ENCODE measurements at regions not wholly inside any gene's neighbourhood (a gene's known extent, or its start where the extent isn't known, plus 50 kb on each side); places are given as distances from the start of the nearest gene placed in this dataset.

GRCh38 chr18:77862066-77862757, 612.6 kb downstream of the GALR1 start:
- no peak for DNase-seq

DNA sequence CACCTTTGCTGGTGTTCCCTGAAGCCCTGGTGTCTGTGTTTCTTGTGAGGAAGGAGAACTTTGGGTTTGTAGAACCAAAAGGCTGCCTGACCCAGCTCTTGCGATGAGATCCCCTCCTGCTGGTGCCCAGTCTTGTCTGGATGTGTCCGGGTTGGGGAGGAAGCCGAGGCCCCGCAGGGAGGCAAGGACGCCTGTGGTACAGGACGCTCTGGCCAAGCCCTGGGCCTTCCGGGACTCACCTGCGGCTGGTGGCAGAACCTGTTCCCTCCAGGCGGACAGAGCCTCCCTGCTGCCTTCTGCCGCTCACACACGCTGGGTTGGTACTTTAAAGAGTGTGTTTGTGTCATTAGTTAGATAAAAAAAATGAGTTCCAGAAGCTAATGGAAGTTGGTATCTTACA, 616.2 kb downstream of the GALR1 start:
- no peak for DNase-seq

GRCh38 chr18:77866351-77866750, 616.7 kb downstream of the GALR1 start:
- no peak for DNase-seq

DNA sequence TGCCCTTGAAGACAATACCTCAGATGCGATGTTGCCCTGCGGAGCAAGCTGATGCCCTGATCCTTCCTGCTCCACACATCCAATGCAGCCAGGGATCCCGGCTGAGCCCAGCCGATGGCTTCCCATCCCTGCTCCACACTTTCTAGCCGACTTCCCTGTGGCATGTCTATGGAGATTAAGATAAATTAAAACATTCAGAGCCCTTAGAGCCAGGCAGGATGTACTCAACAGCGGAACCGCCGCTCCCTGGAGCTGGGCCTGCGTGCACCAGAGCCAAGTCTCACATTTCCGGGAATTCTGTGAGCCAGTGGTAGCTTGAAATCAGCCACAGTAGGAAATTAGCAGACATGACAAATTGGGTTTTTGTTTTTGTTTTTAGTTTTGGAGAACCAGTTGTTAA, 620.6 kb downstream of the GALR1 start:
- DNase-seq, result no peak

DNA sequence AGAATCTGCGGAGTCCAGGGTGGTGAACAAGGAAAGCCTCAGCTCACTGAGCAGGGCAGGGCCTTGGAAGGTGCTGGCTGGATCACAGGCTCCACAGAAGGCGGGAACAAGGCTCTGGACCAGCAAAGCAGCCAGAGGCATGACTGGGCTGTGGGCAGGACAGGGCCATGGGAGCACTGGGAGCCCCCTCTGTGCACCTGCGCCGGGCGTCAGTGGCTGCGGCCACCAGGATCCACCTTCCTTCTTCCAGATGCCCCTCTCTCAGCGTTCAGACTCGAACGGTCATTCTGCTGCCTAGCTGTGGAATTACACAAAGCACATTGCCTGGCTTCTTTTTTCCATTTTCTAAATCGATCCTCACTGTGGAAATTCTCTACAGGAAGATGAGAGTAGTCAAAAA, 621.2 kb downstream of the GALR1 start:
- no peak for DNase-seq

- no peak for DNase-seq
Observed at GRCh38 chr18:77872166-77872565, 622.5 kb downstream of the GALR1 start.

DNA sequence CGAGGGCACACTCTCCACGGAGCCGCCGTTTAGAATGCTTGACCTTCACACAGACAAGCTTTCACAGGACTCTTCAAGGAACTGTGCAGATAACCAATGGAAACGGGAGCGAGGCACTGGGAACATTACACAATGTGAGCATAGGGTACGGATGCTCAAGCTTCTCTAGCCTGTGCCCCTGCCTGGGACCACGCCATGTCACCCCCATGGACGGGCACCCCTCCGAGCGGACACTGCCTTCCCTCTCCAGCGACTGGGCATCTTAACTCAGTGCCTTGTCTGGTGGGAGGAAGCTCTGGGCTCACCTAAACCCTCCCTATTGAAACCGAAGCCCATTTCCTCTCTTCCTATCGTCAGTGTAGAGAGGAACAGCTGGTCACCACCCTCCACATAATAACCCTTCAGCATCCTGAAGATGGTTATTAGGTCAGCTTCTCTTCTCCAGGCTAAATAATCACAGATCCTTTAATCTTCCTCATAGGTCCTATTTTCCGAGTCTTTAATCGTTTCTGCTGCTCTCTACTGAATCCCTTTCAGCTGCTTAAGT, 626.7 kb downstream of the GALR1 start:
- no peak for DNase-seq

DNA sequence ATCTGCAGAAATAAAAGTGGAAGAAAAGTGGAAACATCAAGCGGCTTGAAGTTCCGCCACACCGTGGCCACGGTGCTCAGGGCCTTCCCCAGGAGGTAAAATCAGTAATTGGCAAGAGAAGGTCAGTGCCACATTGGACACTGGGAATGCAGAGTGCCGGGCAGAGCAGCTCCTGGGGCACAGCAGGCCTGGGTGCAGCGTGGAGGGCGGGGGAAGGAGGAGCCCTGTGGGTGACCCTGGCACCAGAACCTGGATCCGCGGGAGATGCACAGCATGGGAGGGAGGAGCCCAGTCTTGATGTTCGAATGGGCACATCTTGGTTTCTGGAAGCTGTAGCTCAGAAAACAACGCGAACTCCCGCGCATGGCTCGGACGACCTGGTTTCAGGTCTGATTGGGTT, 630.2 kb downstream of the GALR1 start:
- no peak for DNase-seq

DNA sequence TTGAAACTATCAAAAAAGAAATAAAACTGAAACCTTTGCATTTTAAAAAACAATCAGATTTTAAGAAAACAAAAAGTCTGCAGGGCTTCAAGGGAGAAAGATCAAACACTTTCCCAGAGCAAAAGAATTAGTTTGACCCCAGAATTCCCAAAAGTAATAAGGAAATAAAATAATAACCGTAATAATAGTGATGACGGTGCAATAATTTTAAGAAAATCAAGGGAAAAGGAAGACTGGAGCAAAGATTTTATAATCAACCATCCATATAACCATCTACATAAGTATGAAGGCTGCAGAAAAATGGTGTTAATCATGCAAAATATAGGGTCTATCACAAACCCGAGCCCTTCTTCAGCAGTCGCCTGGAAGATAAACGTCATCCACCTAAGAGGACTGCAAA, 634.8 kb downstream of the GALR1 start:
- no peak for DNase-seq

GRCh38 chr18:77894060-77894459, 644.4 kb downstream of the GALR1 start:
- no peak for DNase-seq

- no peak for DNase-seq
Observed at GRCh38 chr18:77895250-77895649, 645.6 kb downstream of the GALR1 start.

- no peak for DNase-seq
Observed at GRCh38 chr18:77896586-77897252, 647.1 kb downstream of the GALR1 start.

DNA sequence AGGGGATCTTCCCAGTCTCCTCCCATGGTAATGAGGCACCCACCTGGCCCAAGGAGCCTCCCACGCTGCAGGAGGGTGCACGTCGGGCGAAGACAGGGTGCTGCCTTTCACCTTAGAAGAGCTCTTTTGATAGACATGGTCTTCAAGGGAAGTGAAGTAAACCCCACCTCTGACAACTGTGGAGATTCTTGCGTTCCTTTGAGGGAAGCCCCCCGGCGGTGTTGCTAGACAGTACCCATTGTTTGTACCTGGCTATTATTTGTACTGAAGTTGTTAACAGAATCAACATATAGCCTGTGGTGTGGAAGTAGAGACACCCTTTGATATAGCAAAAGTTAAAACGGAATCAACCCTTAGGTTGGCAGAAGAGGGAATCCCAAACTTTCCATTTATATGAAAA, 648.0 kb downstream of the GALR1 start:
- DNase-seq, result no peak

DNA sequence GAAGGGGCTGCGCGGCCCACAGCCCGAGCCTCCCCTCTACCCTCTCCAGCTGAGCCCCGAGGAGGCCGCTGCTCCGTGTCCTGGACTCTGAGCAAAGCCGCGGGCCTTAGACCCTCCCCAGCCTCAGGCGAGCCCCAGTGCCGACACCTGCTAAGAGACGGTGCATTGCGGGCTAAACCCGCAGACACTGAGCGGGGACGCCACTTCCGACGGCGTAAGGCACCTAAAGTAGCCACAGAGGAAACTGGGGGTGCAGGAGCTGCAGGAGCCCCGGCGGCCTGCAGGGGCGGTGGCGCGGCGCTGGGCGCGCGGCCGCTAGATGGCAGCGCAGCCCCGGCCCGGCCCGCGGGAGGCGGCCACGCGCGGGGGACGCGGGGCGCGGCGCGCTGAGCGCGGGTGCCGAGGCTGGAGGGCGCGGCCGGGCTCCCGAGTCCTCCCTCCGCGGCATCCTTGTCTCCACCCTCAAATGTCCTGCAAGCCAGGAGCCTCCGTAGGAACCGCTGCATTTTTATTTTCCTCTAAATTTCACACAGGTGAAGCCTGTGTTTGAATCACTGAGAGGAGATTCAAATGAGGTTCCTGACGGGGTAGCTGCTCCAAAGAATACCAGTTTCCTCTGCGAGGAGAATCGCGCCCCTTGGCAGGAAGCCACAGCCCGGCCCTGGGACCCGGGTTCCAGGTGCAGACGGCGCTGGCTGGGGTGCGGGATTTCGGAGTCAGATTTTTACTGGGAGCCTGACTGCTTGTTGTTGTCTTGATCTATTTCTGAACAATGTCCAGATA, 650.5 kb downstream of the GALR1 start:
- DNase-seq, result no peak

DNA sequence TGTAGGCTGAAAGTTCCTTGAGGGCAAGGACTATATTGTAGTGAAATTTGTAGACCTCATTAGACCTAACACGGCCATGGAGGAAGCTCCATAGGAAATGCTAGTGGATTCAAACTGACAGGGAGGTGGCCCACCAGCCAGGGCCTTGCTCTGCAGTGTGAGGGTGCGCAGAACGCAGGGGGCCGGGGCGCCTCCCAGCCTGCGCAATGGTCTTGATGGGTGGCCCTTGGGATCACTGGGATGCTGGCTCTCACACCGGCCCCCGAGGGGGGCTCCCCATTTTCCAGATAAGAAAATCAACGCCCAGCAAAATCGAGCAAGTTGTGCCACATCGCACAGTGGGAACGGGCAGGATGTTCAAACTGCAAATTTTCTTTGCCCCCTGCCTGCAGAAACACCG, 655.4 kb downstream of the GALR1 start:
- no peak for DNase-seq

DNA sequence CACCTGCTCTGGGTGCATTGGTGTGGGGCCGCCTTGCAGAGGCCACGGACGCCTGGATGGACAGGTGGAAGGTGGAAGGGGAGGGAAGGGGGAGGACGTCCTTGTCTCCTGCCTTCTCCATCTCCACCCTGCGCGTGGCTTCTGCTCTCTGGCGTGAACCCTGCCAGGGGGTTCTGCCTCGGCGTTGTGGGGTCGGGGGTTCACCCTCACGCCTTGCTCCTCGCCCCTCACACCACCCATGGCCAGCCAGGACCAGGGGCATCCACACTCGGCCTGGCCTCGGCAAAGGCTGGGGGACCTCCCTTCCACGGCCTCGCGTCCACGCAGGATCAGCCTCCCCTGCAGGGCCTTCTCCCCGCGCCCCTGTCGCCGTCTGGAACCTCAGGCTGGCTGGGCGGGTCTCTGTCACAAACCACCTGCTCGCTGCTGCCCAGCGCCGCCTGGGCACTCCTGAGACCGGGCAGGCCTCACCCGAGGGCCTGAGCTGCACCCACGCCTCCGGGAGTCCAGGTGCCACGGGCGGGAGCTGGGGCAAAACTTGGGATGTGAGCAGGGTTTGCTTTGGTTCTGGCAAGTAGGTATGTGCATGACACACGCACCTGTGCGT, 655.9 kb downstream of the GALR1 start:
- no peak for DNase-seq

GRCh38 chr18:77906103-77906892, 656.6 kb downstream of the GALR1 start:
- DNase-seq, result no peak

DNA sequence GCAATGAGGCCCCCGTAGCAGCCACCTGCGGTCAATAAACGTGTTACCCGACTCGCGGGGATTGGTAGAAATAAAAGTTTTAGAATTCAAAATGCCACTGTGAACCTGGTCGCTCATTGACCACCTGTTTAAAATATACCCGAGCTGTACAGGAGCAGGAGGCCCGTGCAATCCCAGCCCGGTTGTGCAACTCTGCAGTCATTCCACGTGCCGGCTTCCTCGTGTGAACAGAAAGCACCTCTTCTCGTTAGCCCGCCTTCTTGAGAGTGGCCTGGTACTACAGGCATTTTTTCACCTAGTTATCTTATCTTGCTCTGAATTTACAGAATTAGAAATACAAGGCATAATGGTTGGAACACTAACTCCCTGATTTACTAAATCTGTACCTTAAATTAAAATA, 660.7 kb downstream of the GALR1 start:
- no peak for DNase-seq

GRCh38 chr18:77911971-77912605, 662.4 kb downstream of the GALR1 start:
- no peak for DNase-seq

DNA sequence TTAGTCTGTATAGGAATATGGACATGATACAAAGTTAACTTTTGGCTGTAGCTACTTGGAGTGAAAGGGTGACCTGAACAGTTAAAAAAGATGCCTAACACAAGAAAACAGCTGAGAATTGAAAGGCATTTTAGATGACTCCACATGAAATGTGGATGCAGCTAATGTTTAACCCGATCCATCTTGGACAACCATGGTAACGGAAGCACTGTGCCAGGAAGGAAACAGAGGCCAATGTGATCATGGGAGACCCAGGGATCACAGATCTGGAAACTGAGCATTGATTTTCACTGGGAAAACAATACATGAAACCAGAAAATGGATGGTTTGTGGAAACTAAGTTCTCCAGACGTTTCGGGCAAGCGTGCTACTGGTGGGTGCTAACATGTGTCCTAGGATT, 669.1 kb downstream of the GALR1 start:
- DNase-seq, result no peak

GRCh38 chr18:77919923-77920322, 670.3 kb downstream of the GALR1 start:
- DNase-seq, result no peak

GRCh38 chr18:77935342-77935741, 685.7 kb downstream of the GALR1 start:
- no peak for DNase-seq
